K562 (cell line): ENCODE measurements at regions not wholly inside any gene's neighbourhood (a gene's known extent, or its start where the extent isn't known, plus 50 kb on each side); places are given as distances from the start of the nearest gene placed in this dataset.

Source experiments
- ATAC-seq: fragments of 200-7000 bp; cut with Tn5 transposase; 3 replicates; pipeline ENCODE4 v1.9.1; 2020; ENCODE audit warnings: moderate library complexity
- BruUV-seq: library from RNA; stranded (reverse); fragments of 400-500 nt; replicated peaks from 2 replicates; lab custom pipeline; 2021; lab: Mats Ljungman, UMichigan
- CTCF ChIA-PET: fragments of 300-600 bp; formaldehyde crosslinking; extraction: SDS; loops from one replicate; lab custom pipeline; 2021; ENCODE audit warnings: low intra/inter-chr PET ratio; lab: Yijun Ruan, JAX
- POLR2A ChIA-PET: fragments of 300-600, 350-650 bp; sonication (Branson Sonifier 250); formaldehyde crosslinking; extraction: SDS; loops from one replicate; lab custom pipeline; 2021; ENCODE audit warnings: antibody characterized with exemption, inconsistent platforms; lab: Yijun Ruan, JAX
- DNase-seq, 4 experiments: peaks; one replicate each; pipeline versions ENCODE4 v3.0.0 to v3.0.0-alpha.2; 2011 to 2018; ENCODE audit warnings: low spot score in 3 of 4, mixed read lengths in 3 of 4; ENCODE audit errors: extremely low read depth in 1 of 4
- FAIRE-seq: peaks from 2 replicates; lab custom pipeline; 2011; peaks lifted over from hg19 to GRCh38; lab: Jason Lieb, UNC
- H2AFZ ChIP-seq: 2 replicates; pipeline ENCODE4 v1.6.0; 2011; ENCODE audit warnings: low read depth, low read length, control low read depth, inconsistent platforms
- H3K27ac ChIP-seq: fragments of 200-600 bp; 3 replicates; pipeline ENCODE4 v1.8.0; 2011; ENCODE audit warnings: low read depth, mild to moderate bottlenecking, control low read depth, inconsistent platforms, low read length, moderate library complexity, mixed read lengths; ENCODE audit errors: extremely low read depth
- H3K27me3 ChIP-seq, 2 experiments: fragments of 300-600 bp in 1 of 2; 2 replicates in 1 of 2; 3 replicates in 1 of 2; pipeline versions ENCODE4 v1.6.0 to v1.8.0; 2011; ENCODE audit warnings: inconsistent platforms in 2 of 2, low read length in 2 of 2, mild to moderate bottlenecking in 1 of 2, mixed read lengths in 1 of 2, moderate library complexity in 1 of 2; ENCODE audit not compliant: control insufficient read depth in 2 of 2, insufficient read depth in 2 of 2
- H3K36me3 ChIP-seq: fragments of 300-600 bp; 3 replicates; pipeline ENCODE4 v1.8.0; 2011; ENCODE audit warnings: mild to moderate bottlenecking, low read length, inconsistent platforms; ENCODE audit not compliant: control insufficient read depth, insufficient read depth
- H3K4me1 ChIP-seq, 2 experiments: fragments of 200-600 bp in 1 of 2; replicated peaks in 1 of 2; 2 replicates in 1 of 2; 3 replicates in 1 of 2; pipeline versions ENCODE4 v1.5.1 to v1.8.0; 2011; ENCODE audit warnings: inconsistent platforms in 2 of 2, low read length in 2 of 2, mild to moderate bottlenecking in 1 of 2, mixed read lengths in 1 of 2, moderate library complexity in 1 of 2; ENCODE audit not compliant: control insufficient read depth in 2 of 2, insufficient read depth in 2 of 2
- H3K4me2 ChIP-seq: 2 replicates; pipeline ENCODE4 v1.6.1; 2011; ENCODE audit warnings: low read length, control low read depth, inconsistent platforms, mixed read lengths; ENCODE audit not compliant: insufficient read depth
- H3K4me3 ChIP-seq: fragments of 200-600 bp; sonication (generic), shearing (Covaris generic); 2 replicates; pipeline ENCODE4 v1.5.1; 2016; ENCODE audit warnings: control low read depth, inconsistent platforms
- H3K79me2 ChIP-seq: fragments of 200-600 bp; 3 replicates; pipeline ENCODE4 v1.8.0; 2011; ENCODE audit warnings: low read length, inconsistent platforms; ENCODE audit not compliant: control insufficient read depth, insufficient read depth
- H3K9ac ChIP-seq, 2 experiments: 2 replicates each; pipeline versions ENCODE4 v1.6.0 to v1.6.1; 2011; ENCODE audit warnings: low read depth in 2 of 2, low read length in 2 of 2, control low read depth in 1 of 2, inconsistent platforms in 1 of 2, mild to moderate bottlenecking in 1 of 2, mixed read lengths in 1 of 2; ENCODE audit not compliant: insufficient read depth in 1 of 2
- H3K9me1 ChIP-seq: one replicate; pipeline ENCODE4 v1.6.0; 2011; ENCODE audit warnings: inconsistent platforms, mild to moderate bottlenecking, low read length, moderate library complexity; ENCODE audit not compliant: control insufficient read depth, insufficient read depth
- H3K9me3 ChIP-seq: replicated peaks from 2 replicates; pipeline ENCODE4 v1.5.1; 2011; ENCODE audit warnings: low read depth, low read length, inconsistent platforms; ENCODE audit not compliant: control insufficient read depth, insufficient read depth
- H4K20me1 ChIP-seq: replicated peaks from 2 replicates; pipeline ENCODE4 v1.6.1; 2011; ENCODE audit warnings: low read length, inconsistent platforms, mixed read lengths; ENCODE audit not compliant: control insufficient read depth, insufficient read depth
- ARID2 ChIP-seq: fragments of 450-650 bp; IDR thresholded peaks from 2 replicates; pipeline ENCODE4 v1.6.1; 2017; ENCODE audit warnings: antibody characterized with exemption, mild to moderate bottlenecking
- FOXP1 ChIP-seq: sonication (generic); formaldehyde crosslinking; IDR thresholded peaks from 2 replicates; pipeline ENCODE4 v1.8.0; 2022; ENCODE audit warnings: mild to moderate bottlenecking, missing genetic modification reagents
- KLF13 ChIP-seq: fragments of 450-650 bp; IDR thresholded peaks from 2 replicates; pipeline ENCODE4 v1.6.1; 2016; ENCODE audit warnings: missing genetic modification characterization, low read depth, mild to moderate bottlenecking, missing compliant biosample characterization, moderate library complexity, borderline replicate concordance
- POLR2H ChIP-seq: IDR thresholded peaks from 2 replicates; pipeline ENCODE4 v1.6.1; 2016; ENCODE audit warnings: missing genetic modification characterization, low read depth, mild to moderate bottlenecking, control low read depth, missing compliant biosample characterization, moderate library complexity
- SETDB1 ChIP-seq: IDR thresholded peaks from one replicate; pipeline ENCODE4 v1.6.1; 2012; ENCODE audit warnings: low read length, control low read depth, inconsistent platforms
- TAF7 ChIP-seq: fragments of 450-650 bp; IDR thresholded peaks from 2 replicates; pipeline ENCODE4 v1.6.1; 2016; ENCODE audit warnings: missing genetic modification characterization, missing compliant biosample characterization
- TAF9B ChIP-seq: fragments of 450-650 bp; IDR thresholded peaks from 2 replicates; pipeline ENCODE4 v1.6.1; 2018; ENCODE audit warnings: mild to moderate bottlenecking; ENCODE audit not compliant: partially characterized antibody
- ZNF174 ChIP-seq: fragments of 250-450 bp; sonication (Bioruptor Pico); IDR thresholded peaks from 2 replicates; pipeline ENCODE4 v1.4.0; 2020; ENCODE audit warnings: mild to moderate bottlenecking
- ZNF785 ChIP-seq: fragments of 250-450 bp; sonication (Bioruptor Pico); IDR thresholded peaks from 2 replicates; pipeline ENCODE4 v1.4.0; 2020; ENCODE audit warnings: mild to moderate bottlenecking
- WGBS: fragments of 100-300 bp; shearing (Covaris generic); methylation state at CpG from one replicate; pipeline ENCODE4 v1.1.6; 2016; ENCODE audit warnings: low coverage, mixed read lengths; ENCODE audit not compliant: insufficient coverage; ENCODE audit errors: missing lambda C conversion rate; 5-methylcytosine and 5-hydroxymethylcytosine counted together
- in situ Hi-C: fragments of 300-500 bp; cut with MboI; formaldehyde crosslinking; loops from 4 replicates; pipeline ENCODE4 v1.15.0; 2018; ENCODE audit warnings: inconsistent platforms, mixed read lengths
- intact Hi-C: fragments of 100-400 bp; cut with micrococcal nuclease; formaldehyde crosslinking; loops from 2 replicates; pipeline ENCODE4 v1.14.2; 2022
- TF ChIP-seq, protein P1 (sequence below): fragments of 250-450 bp; sonication (Bioruptor Pico); IDR thresholded peaks from 2 replicates; pipeline ENCODE4 v1.8.0; 2021; ENCODE audit warnings: moderate library complexity, mild to moderate bottlenecking, inconsistent platforms
- TF ChIP-seq, protein P2 (sequence below): IDR thresholded peaks from 2 replicates; pipeline ENCODE4 v1.6.1; 2011; ENCODE audit warnings: borderline replicate concordance, low read depth, mild to moderate bottlenecking, moderate library complexity, low read length; ENCODE audit not compliant: insufficient read depth, poor library complexity, severe bottlenecking
- TF ChIP-seq, protein P3 (sequence below): fragments of 250-450 bp; sonication (Bioruptor Pico); IDR thresholded peaks from 2 replicates; pipeline ENCODE4 v1.4.0; 2020
- TF ChIP-seq, protein P4 (sequence below): fragments of 450-650 bp; IDR thresholded peaks from 2 replicates; pipeline ENCODE4 v1.6.1; 2018; ENCODE audit warnings: mild to moderate bottlenecking, low read depth; ENCODE audit not compliant: partially characterized antibody

DNA sequence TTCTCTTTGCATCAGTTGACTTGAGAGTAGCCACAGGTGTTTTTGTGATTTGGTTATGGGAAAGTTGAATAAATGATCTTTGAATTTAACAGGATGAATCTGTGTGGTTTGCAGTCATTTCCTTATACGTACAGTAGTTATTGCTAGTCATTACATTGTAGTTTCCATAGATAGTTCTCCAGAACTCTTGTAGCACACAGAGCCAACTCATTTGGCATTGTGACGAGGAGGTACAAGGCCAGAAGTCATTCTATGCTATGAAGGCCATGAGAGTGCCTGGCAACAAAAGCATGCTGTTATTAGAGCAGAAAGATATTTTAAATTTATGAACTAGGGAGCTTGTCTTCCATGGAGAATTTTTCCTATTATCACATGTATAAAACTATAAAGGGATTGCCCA, 973.0 kb upstream of the CHAC2 start (continued):
- no peak for TF ChIP-seq KLF13 (tag)
- TF ChIP-seq, protein P1, sequence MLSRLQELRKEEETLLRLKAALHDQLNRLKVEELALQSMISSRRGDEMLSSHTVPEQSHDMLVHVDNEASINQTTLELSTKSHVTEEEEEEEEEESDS (CRISPR knock-in tag) = no peak
- no peak for TF ChIP-seq FOXP1 (CRISPR knock-in tag)

DNA sequence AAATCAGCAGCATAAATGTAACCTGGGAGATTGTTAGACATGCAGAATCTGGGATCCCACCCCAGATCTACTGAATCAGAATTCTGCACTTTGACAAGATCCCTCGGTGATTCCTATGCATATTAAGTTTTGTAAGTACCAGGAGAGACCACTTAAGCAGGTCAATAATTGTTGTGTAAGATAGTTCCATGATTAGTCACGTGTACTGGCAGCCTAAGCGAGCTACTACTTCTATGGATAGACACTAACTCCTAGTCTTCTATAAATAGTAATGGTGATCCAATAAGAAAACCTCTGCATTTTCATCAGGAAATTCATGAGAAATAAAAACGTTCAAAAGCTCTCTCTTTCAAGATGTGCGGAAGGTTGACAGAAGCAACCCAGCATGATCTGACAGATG, 988.2 kb upstream of the CHAC2 start:
- no peak overlapping the region for H3K4me3 ChIP-seq
- FAIRE-seq = no peak
- TF ChIP-seq ZNF174 (no peak), POLR2H (tag) (no peak), ZNF785 (CRISPR knock-in tag) (no peak), ARID2 (no peak), TAF7 (no peak), TAF9B (no peak), SETDB1 (no peak)
- TF ChIP-seq, protein P2, sequence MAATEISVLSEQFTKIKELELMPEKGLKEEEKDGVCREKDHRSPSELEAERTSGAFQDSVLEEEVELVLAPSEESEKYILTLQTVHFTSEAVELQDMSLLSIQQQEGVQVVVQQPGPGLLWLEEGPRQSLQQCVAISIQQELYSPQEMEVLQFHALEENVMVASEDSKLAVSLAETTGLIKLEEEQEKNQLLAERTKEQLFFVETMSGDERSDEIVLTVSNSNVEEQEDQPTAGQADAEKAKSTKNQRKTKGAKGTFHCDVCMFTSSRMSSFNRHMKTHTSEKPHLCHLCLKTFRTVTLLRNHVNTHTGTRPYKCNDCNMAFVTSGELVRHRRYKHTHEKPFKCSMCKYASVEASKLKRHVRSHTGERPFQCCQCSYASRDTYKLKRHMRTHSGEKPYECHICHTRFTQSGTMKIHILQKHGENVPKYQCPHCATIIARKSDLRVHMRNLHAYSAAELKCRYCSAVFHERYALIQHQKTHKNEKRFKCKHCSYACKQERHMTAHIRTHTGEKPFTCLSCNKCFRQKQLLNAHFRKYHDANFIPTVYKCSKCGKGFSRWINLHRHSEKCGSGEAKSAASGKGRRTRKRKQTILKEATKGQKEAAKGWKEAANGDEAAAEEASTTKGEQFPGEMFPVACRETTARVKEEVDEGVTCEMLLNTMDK = no peak
- TF ChIP-seq, protein P3, sequence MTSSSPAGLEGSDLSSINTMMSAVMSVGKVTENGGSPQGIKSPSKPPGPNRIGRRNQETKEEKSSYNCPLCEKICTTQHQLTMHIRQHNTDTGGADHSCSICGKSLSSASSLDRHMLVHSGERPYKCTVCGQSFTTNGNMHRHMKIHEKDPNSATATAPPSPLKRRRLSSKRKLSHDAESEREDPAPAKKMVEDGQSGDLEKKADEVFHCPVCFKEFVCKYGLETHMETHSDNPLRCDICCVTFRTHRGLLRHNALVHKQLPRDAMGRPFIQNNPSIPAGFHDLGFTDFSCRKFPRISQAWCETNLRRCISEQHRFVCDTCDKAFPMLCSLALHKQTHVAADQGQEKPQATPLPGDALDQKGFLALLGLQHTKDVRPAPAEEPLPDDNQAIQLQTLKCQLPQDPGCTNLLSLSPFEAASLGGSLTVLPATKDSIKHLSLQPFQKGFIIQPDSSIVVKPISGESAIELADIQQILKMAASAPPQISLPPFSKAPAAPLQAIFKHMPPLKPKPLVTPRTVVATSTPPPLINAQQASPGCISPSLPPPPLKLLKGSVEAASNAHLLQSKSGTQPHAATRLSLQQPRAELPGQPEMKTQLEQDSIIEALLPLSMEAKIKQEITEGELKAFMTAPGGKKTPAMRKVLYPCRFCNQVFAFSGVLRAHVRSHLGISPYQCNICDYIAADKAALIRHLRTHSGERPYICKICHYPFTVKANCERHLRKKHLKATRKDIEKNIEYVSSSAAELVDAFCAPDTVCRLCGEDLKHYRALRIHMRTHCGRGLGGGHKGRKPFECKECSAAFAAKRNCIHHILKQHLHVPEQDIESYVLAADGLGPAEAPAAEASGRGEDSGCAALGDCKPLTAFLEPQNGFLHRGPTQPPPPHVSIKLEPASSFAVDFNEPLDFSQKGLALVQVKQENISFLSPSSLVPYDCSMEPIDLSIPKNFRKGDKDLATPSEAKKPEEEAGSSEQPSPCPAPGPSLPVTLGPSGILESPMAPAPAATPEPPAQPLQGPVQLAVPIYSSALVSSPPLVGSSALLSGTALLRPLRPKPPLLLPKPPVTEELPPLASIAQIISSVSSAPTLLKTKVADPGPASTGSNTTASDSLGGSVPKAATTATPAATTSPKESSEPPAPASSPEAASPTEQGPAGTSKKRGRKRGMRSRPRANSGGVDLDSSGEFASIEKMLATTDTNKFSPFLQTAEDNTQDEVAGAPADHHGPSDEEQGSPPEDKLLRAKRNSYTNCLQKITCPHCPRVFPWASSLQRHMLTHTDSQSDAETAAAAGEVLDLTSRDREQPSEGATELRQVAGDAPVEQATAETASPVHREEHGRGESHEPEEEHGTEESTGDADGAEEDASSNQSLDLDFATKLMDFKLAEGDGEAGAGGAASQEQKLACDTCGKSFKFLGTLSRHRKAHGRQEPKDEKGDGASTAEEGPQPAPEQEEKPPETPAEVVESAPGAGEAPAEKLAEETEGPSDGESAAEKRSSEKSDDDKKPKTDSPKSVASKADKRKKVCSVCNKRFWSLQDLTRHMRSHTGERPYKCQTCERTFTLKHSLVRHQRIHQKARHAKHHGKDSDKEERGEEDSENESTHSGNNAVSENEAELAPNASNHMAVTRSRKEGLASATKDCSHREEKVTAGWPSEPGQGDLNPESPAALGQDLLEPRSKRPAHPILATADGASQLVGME (CRISPR knock-in tag) = no peak
- TF ChIP-seq, protein P4, sequence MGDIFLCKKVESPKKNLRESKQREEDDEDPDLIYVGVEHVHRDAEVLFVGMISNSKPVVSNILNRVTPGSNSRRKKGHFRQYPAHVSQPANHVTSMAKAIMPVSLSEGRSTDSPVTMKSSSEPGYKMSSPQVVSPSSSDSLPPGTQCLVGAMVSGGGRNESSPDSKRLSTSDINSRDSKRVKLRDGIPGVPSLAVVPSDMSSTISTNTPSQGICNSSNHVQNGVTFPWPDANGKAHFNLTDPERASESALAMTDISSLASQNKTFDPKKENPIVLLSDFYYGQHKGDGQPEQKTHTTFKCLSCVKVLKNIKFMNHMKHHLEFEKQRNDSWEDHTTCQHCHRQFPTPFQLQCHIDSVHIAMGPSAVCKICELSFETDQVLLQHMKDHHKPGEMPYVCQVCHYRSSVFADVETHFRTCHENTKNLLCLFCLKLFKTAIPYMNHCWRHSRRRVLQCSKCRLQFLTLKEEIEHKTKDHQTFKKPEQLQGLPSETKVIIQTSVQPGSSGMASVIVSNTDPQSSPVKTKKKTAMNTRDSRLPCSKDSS = no peak
- ATAC-seq = no peak
- H3K9me1 ChIP-seq = no peaks in the 10 kb centered on the region
- no TSS peak for BruUV-seq
- POLR2A ChIA-PET = no interaction called here
- no peaks in the 10 kb centered on the region for H3K9me3 ChIP-seq
- H3K27me3 ChIP-seq = no peaks in the 10 kb centered on the region
- H3K36me3 ChIP-seq = no peaks in the 10 kb centered on the region
- H2AFZ ChIP-seq = no peak overlapping the region
- H4K20me1 ChIP-seq = no peaks in the 10 kb centered on the region
- no peak overlapping the region for H3K4me2 ChIP-seq
- intact Hi-C loops = no loop called here
- CTCF ChIA-PET = no interaction called here
- no peak overlapping the region for H3K27ac ChIP-seq
- no peak overlapping the region for H3K9ac ChIP-seq
- no peak for DNase-seq
- H3K79me2 ChIP-seq = no peaks in the 10 kb centered on the region
- 0% methylated on average over 5 of the region's 5 CpGs for WGBS
- H3K4me1 ChIP-seq = no peaks in the 10 kb centered on the region
- in situ Hi-C loops = no loop called here
